HG03139 (cell line): ENCODE measurements at regions not wholly inside any gene's neighbourhood (a gene's known extent, or its start where the extent isn't known, plus 50 kb on each side); places are given as distances from the start of the nearest gene placed in this dataset.
"Not testable (repeated sequence)": the region's sequence is repeated elsewhere in the genome, so short reads cannot be mapped to it uniquely, and the experiment has no call there.

Source experiments
- ATAC-seq: cut with Tn5 transposase; IDR thresholded peaks from one replicate; pipeline ENCODE4 v1.9.1; 2021; ENCODE audit not compliant: unreplicated experiment

GRCh38 chr3:40745381-40746106, 220.8 kb downstream of the ZNF621 start:
- ATAC-seq: no peak

GRCh38 chr3:40751666-40752065, 226.9 kb downstream of the ZNF621 start:
- ATAC-seq: no peak

- no peak for ATAC-seq
Observed at GRCh38 chr3:40752492-40752891, 227.7 kb downstream of the ZNF621 start.

GRCh38 chr3:40753291-40753770, 228.6 kb downstream of the ZNF621 start:
- no peak for ATAC-seq

- ATAC-seq: no peak
Observed at GRCh38 chr3:40753951-40754350, 229.2 kb downstream of the ZNF621 start.

- no peak for ATAC-seq
Observed at GRCh38 chr3:40754994-40755393, 230.2 kb downstream of the ZNF621 start.

DNA sequence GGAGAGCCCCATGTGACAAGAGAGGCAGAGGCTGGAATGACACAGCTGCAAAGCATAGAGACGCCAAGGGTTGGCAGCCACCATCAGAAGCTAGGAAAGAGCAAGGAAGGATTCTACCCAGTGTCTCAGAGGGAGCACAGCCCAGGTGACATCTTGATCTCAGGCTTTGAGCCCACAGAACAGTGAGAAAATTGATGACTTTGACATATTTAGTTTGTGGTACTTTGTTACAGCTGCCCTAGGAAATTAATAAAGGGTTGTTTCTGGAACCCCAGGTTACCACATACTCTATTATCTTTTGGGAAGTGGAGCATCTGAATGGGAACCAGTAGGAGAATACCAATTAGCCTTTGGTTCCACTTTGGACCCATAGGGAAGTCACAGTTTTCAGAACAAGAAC, 231.7 kb downstream of the ZNF621 start:
- no peak for ATAC-seq

GRCh38 chr3:40762771-40763170, 238.0 kb downstream of the ZNF621 start:
- not testable (repeated sequence) for ATAC-seq

GRCh38 chr3:40763807-40764206, 239.0 kb downstream of the ZNF621 start:
- no peak for ATAC-seq

DNA sequence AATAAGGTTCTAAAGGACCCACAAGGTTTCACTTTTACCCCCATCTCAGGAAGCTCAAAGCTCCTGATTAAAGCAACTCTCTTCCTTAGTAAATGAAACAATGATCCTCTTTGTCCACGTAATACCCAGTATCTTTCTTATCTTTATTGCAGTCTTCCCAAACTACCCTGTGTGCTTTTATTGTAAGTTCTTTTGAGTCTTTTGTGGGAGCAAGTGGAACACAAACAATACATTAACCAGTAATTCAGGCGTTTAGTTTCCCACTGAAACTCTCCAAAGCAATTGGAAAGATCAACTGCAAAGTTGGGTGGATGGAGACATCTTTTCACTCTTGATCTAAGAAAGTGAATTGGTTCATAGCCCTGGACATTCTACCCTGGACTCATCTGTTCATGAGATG, 240.0 kb downstream of the ZNF621 start:
- ATAC-seq: no peak

GRCh38 chr3:40765884-40766283, 241.1 kb downstream of the ZNF621 start:
- peak; percentile 67 for ATAC-seq

GRCh38 chr3:40766396-40766795, 241.6 kb downstream of the ZNF621 start:
- peak; percentile 31 for ATAC-seq

GRCh38 chr3:40768046-40768445, 243.3 kb downstream of the ZNF621 start:
- no peak for ATAC-seq

GRCh38 chr3:40768536-40768935, 243.8 kb downstream of the ZNF621 start:
- ATAC-seq: no peak

DNA sequence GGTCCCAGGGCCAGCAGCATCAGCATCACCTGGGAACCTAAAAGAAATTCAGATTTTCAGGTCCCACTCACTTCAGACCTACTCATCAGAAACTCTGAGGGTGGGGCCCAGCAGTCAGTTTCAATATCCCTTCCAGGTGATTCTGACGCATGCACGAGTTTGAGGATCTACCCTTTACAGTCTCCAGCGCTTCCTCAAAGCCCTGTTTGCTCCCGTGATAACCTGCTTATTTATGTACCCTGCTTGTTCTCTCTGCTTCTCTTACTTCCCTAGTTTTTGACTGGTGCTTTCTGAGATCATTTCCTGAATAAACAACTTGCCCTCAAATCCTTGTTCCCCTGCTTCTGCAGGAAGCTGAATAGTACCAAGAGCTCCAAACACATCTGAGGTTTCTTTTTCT, 245.3 kb downstream of the ZNF621 start:
- no peak for ATAC-seq

DNA sequence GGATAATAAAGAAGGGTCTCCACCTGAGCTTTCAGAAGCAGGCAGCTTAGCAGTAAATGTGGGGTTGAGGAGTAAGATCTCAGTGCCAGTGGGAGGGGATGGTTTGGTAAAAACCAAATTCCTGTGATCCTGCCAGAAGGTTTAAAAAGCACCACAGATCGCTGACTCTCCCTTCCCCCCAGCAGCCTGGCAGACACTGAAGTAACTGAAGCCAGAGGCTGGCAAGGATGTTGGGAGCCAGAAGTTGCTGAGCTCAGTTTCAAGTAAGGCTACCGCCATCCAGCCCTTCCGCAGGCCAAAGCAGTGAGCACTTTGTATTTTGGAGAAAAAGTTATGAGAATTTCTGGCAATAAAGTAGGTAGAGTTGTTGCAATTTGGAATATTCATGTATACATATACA, 246.4 kb downstream of the ZNF621 start:
- no peak for ATAC-seq

DNA sequence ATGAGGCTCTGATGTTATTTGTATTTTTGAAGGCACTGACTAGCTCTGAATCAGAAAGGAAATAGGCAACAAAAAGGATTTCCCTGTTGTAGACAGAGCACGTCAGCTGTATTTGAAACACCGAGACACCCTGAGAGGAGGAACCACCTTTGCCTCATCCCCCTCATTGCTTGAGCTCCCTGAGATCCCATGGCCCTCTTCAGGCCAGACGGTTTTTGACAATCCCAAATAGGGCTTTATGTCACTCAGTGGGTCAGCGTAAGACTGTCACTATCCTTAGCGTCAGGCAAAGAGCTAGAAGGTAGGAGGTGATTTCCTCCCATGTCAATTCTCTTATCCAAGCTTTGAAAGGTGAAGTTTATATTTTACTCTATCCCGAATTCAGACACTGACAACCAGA, 254.3 kb downstream of the ZNF621 start:
- no peak for ATAC-seq

- ATAC-seq: no peak
Observed at GRCh38 chr3:40780291-40780924, 255.6 kb downstream of the ZNF621 start.

DNA sequence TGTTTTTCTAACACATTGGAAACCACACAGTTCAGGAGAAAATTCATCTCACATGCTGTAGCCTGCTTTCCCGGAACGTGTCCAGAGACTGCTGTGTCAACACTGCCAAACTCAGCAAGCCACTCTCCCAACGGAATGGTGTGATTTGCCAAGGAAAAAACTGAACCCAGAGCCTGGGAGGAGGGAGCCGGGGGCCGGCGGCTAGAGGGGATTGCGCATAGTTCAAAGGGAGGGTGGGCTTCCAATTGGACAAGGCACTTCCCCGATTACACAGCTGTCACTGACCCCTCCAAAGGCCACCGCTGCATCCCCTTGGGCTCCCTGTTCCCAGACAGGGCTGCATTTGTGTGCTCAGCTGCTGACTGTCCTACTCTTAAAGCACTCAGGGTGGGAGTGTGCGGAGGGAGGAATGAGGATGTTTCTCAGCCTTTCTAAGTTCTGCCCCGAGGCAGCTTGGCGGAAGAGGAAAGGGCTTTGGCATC, 256.2 kb downstream of the ZNF621 start:
- no peak for ATAC-seq

DNA sequence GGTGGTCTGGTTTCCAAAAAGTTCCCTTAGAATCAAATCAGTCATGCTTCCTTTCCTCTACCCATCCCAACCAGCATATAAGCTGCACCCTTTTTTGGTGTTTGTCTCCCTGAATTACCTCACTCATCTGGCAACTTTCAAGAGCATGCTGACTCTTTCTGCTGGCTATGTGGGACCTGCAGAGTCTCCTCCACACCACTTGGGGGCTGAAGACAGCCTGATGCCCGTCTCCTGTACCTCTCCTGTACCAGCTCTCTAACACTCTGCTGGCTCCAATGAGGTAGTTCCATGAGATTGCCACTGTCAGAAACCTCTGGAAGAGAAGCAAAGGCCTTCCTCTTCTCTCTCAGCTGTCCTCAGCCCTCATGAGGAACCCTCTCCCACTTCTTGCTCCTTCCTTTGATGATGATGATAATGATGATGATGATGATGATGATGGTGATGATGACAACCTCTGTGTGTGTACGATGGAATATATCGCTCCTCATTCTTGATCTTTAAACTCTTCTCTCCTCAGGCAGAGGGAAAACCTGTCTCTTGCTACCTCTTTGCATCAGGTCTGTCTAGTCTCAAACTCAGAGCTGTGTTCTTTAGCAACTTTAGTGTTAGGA, 257.5 kb downstream of the ZNF621 start:
- ATAC-seq: no peak

GRCh38 chr3:40790746-40791145, 266.0 kb downstream of the ZNF621 start:
- no peak for ATAC-seq

GRCh38 chr3:40793730-40794129, 269.0 kb downstream of the ZNF621 start:
- no peak for ATAC-seq
